Hepatocyte (in vitro differentiated cells): ENCODE measurements at regions not wholly inside any gene's neighbourhood (a gene's known extent, or its start where the extent isn't known, plus 50 kb on each side); places are given as distances from the start of the nearest gene placed in this dataset.

ENCODE experiments used
- DNase-seq: peaks from one replicate; pipeline ENCODE4 v3.0.0-alpha.2; 2016; ENCODE audit warnings: low spot score
- H2AFZ ChIP-seq: fragments of 200-600 bp; sonication (generic); 2 replicates; pipeline ENCODE4 v1.6.0; 2016; ENCODE audit warnings: antibody characterized with exemption, mild to moderate bottlenecking
- H3K27ac ChIP-seq: fragments of 200-600 bp; sonication (generic); 2 replicates; pipeline ENCODE4 v1.5.1; 2016; ENCODE audit warnings: mild to moderate bottlenecking
- H3K27me3 ChIP-seq: fragments of 200-600 bp; sonication (generic); 2 replicates; pipeline ENCODE4 v1.6.1; 2016
- H3K36me3 ChIP-seq: fragments of 200-600 bp; sonication (generic); replicated peaks from 2 replicates; pipeline ENCODE4 v1.5.1; 2016; ENCODE audit warnings: low read depth; ENCODE audit not compliant: insufficient read depth
- H3K4me1 ChIP-seq: fragments of 200-600 bp; sonication (generic); 2 replicates; pipeline ENCODE4 v1.5.1; 2016; ENCODE audit warnings: mild to moderate bottlenecking, moderate library complexity; ENCODE audit not compliant: insufficient read depth
- H3K4me2 ChIP-seq: fragments of 200-600 bp; sonication (generic); 2 replicates; pipeline ENCODE4 v1.6.0; 2016
- H3K4me3 ChIP-seq: fragments of 200-600 bp; sonication (generic); 2 replicates; pipeline ENCODE4 v1.5.1; 2016; ENCODE audit warnings: mild to moderate bottlenecking
- H3K79me2 ChIP-seq: fragments of 200-600 bp; sonication (generic); 2 replicates; pipeline ENCODE4 v1.6.0; 2017; ENCODE audit warnings: mild to moderate bottlenecking
- H3K9me2 ChIP-seq: fragments of 200-600 bp; sonication (generic); replicated peaks from 2 replicates; pipeline ENCODE4 v1.6.0; 2017; ENCODE audit warnings: mild to moderate bottlenecking; ENCODE audit not compliant: insufficient read depth
- H3K9me3 ChIP-seq: fragments of 200-600 bp; sonication (generic); 2 replicates; pipeline ENCODE4 v1.5.1; 2016; ENCODE audit warnings: low read depth, mild to moderate bottlenecking
- H4K20me1 ChIP-seq: fragments of 200-600 bp; sonication (generic); 2 replicates; pipeline ENCODE4 v1.6.0; 2016; ENCODE audit warnings: mild to moderate bottlenecking; ENCODE audit not compliant: insufficient read depth, poor library complexity, severe bottlenecking
- EZH2 ChIP-seq: fragments of 200-600 bp; sonication (generic); IDR thresholded peaks from 2 replicates; pipeline ENCODE4 v1.6.1; 2016; ENCODE audit warnings: antibody characterized with exemption, mild to moderate bottlenecking, borderline replicate concordance
- EZH2phosphoT487 ChIP-seq: fragments of 200-600 bp; sonication (generic); IDR thresholded peaks from one replicate; pipeline ENCODE4 v1.6.1; 2018; ENCODE audit warnings: antibody characterized with exemption, mild to moderate bottlenecking, low read depth, moderate library complexity; ENCODE audit not compliant: unreplicated experiment, severe bottlenecking
- WGBS: methylation state at CpG from one replicate; pipeline ENCODE4 v1.1.6; 2016; ENCODE audit warnings: low lambda C conversion rate; ENCODE audit errors: missing lambda C conversion rate; 5-methylcytosine and 5-hydroxymethylcytosine counted together
- TF ChIP-seq, protein P1 (sequence below): fragments of 200-600 bp; sonication (generic); IDR thresholded peaks from 2 replicates; pipeline ENCODE4 v1.5.1; 2016; ENCODE audit warnings: antibody characterized with exemption, mild to moderate bottlenecking; ENCODE audit not compliant: poor library complexity

DNA sequence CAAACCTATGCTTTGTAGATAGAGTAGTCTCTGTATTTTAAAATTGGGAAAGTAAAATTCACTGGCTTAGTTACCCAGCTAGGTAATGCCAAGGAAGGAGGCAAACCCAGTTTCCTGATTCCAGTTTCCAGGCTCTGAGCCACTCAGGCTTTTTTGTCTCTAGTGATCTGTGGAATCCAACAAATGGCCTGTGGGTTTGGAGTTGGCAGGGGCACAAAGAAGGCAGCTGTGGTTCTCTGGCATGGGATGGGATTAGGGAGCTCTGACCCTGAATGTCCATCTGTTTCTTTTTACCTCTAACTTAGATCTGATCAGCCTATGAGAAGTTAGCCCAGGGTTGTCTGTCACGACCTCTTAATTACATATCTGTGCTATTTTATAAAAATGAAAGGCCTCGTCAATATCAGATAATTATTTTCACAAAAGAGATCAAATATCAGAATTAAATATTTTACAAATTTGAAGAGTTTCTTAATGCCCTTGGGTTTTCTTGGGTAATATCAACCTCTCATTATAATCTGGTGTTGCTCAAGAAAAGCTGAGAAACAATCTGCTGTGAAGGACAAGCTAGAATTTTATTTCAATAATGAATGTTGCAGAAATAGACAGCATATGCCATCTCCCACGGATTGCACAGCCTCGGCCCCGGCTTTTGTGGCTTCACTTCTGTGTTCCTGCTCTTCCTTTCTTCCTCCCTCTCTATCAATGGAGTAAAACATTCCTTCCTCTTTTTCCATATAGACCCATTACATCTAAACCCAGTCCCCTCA is 63.7 kb upstream of the DAZL start:
- no peaks in the 10 kb centered on the region for H3K79me2 ChIP-seq
- H3K27me3 ChIP-seq: no peaks in the 10 kb centered on the region
- no peaks in the 10 kb centered on the region for H3K36me3 ChIP-seq
- peaks cover 10% of the 10 kb centered on the region for H3K4me1 ChIP-seq
- TF ChIP-seq EZH2phosphoT487: no peak
- TF ChIP-seq, protein P1, sequence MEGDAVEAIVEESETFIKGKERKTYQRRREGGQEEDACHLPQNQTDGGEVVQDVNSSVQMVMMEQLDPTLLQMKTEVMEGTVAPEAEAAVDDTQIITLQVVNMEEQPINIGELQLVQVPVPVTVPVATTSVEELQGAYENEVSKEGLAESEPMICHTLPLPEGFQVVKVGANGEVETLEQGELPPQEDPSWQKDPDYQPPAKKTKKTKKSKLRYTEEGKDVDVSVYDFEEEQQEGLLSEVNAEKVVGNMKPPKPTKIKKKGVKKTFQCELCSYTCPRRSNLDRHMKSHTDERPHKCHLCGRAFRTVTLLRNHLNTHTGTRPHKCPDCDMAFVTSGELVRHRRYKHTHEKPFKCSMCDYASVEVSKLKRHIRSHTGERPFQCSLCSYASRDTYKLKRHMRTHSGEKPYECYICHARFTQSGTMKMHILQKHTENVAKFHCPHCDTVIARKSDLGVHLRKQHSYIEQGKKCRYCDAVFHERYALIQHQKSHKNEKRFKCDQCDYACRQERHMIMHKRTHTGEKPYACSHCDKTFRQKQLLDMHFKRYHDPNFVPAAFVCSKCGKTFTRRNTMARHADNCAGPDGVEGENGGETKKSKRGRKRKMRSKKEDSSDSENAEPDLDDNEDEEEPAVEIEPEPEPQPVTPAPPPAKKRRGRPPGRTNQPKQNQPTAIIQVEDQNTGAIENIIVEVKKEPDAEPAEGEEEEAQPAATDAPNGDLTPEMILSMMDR: no peak
- no peaks in the 10 kb centered on the region for H3K9me2 ChIP-seq
- H3K4me2 ChIP-seq: no peak overlapping the region
- H2AFZ ChIP-seq: no peak overlapping the region
- no peaks in the 10 kb centered on the region for H4K20me1 ChIP-seq
- WGBS: 86% methylated on average over 5 of the region's 5 CpGs
- no peak overlapping the region for H3K27ac ChIP-seq
- H3K9me3 ChIP-seq: no peaks in the 10 kb centered on the region
- no peak overlapping the region for H3K4me3 ChIP-seq
- DNase-seq: no peak

DNA sequence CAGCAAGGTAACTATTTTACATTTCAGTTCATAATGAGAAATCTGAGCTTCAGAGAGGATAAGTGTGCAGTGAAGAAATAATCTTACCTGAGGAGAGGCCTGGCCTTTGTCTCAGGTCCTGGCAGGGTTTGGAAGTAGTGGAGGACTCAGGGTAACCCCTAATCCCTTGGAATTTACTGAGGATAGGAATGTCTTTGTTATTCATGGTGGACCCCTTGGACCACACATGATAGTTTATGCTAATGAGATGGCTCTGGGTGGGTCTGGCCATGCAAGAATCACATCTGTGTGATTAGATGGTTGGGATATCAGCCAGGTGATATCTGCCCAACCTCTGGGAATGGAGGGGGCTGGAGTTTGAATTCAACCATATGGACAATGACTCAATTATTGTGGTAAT is 65.0 kb upstream of the DAZL start:
- Histone ChIP-seq H3K27ac (no peak overlapping the region), H3K27me3 (no peaks in the 10 kb centered on the region), H3K9me3 (no peaks in the 10 kb centered on the region), H3K9me2 (no peaks in the 10 kb centered on the region), H3K4me1 (no peaks in the 10 kb centered on the region), H2AFZ (no peak overlapping the region), H3K4me3 (no peak overlapping the region), H3K36me3 (no peaks in the 10 kb centered on the region), H3K4me2 (no peak overlapping the region), H3K79me2 (no peaks in the 10 kb centered on the region), H4K20me1 (no peaks in the 10 kb centered on the region)
- TF ChIP-seq EZH2 (no peak), EZH2phosphoT487 (no peak)
- TF ChIP-seq, protein P1: no peak
- DNase-seq: no peak

DNA sequence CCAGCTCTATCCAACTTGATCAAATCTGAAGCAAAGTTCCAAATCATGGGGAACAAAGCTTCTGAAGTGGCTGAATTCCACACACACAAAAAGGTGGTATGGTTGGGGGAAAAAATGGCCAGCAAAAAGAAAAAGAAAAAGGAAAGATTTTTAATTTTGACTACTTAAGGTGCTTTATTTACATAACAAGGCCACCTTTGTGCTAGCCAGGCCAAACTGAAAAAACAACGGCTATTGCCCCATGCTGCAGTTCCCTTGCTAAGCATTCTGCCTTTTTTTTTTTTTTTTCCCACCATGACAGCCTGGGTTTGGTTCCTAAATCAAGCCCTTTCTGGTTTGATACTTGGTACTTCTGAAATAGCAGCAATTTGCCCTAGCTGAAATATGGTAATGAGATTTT is 66.5 kb upstream of the DAZL start:
- DNase-seq: no peak
- no peaks in the 10 kb centered on the region for H3K9me3 ChIP-seq
- H2AFZ ChIP-seq: no peak overlapping the region
- H3K79me2 ChIP-seq: no peaks in the 10 kb centered on the region
- TF ChIP-seq EZH2: no peak
- TF ChIP-seq, protein P1: no peak
- TF ChIP-seq EZH2phosphoT487: no peak
- H3K4me2 ChIP-seq: no peak overlapping the region
- H3K27me3 ChIP-seq: no peaks in the 10 kb centered on the region
- no peaks in the 10 kb centered on the region for H3K36me3 ChIP-seq
- no peaks in the 10 kb centered on the region for H3K9me2 ChIP-seq
- WGBS: 56% methylated on average over 1 of the region's 1 CpG
- no peaks in the 10 kb centered on the region for H4K20me1 ChIP-seq
- no peak overlapping the region for H3K27ac ChIP-seq
- no peak overlapping the region for H3K4me3 ChIP-seq
- H3K4me1 ChIP-seq: no peaks in the 10 kb centered on the region

DNA sequence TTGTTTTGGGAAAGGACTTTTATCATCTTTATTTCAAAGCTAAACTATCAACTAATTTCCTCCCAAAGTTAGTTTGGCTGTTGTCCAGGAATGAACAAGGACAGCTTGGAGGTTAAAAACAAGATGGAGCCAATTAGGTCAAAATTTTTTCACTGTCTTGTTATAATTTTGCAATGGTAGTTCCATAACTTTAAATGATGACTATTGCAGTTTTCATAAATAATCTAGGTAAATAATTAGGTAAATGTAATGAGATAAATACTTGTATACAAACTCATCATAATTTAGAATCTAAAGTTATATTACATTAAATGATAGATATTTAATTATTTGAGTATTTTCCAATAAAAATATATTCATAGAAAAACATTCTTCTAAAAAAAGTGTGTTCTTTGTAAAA is 68.3 kb upstream of the DAZL start:
- H2AFZ ChIP-seq: no peak overlapping the region
- TF ChIP-seq, protein P1: no peak
- no peak for TF ChIP-seq EZH2
- no peak for TF ChIP-seq EZH2phosphoT487
- H3K9me3 ChIP-seq: no peaks in the 10 kb centered on the region
- H4K20me1 ChIP-seq: no peaks in the 10 kb centered on the region
- no peak for DNase-seq
- no peaks in the 10 kb centered on the region for H3K4me1 ChIP-seq
- H3K4me2 ChIP-seq: no peak overlapping the region
- no peak overlapping the region for H3K4me3 ChIP-seq
- H3K27me3 ChIP-seq: no peaks in the 10 kb centered on the region
- no peaks in the 10 kb centered on the region for H3K79me2 ChIP-seq
- H3K9me2 ChIP-seq: no peaks in the 10 kb centered on the region
- H3K36me3 ChIP-seq: no peaks in the 10 kb centered on the region
- H3K27ac ChIP-seq: no peak overlapping the region
